ENCODE measurements at regions not wholly inside any gene's neighbourhood (a gene's known extent, or its start where the extent isn't known, plus 50 kb on each side); places are given as distances from the start of the nearest gene placed in this dataset.
"Not testable (repeated sequence)": the region's sequence is repeated elsewhere in the genome, so short reads cannot be mapped to it uniquely, and the experiment has no call there.

DNA sequence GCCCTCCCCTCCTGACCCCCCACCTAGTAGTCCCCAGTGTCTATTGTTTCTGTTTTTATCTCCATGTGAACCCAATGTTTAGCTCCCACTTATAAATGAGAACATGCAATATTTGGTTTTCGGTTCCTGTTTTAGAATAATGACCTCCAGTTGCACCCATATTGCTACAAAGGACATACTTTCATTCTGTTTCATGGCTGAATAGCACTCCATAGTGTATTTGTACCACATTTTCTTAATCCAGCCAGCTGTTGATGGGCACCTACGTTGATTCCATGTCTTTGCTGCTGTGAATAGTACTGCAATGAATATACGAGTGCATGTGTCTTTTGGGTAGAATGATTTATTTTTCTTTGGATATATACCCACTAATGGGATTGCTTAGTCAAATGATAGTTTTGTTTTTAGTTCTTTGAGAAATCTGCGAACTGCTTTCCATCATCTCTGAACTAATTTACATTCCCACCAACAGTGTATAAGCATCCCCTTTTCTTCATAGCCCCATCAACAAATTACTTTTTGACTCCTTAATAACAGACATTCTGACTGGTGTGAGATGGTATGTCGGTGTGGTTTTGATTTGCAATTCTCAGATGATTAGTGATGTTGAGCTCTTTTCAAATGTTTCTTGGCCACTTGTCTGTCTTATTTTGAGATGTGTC lies 128.4 kb upstream of the PHYHIPL start:
- no peak for DNase-seq (ENCODE audit: low read depth)
- H3K4me3 ChIP-seq (replicated peaks; ENCODE audit: low read depth, low read length), result no peak overlapping the region
- TF ChIP-seq, protein P1, sequence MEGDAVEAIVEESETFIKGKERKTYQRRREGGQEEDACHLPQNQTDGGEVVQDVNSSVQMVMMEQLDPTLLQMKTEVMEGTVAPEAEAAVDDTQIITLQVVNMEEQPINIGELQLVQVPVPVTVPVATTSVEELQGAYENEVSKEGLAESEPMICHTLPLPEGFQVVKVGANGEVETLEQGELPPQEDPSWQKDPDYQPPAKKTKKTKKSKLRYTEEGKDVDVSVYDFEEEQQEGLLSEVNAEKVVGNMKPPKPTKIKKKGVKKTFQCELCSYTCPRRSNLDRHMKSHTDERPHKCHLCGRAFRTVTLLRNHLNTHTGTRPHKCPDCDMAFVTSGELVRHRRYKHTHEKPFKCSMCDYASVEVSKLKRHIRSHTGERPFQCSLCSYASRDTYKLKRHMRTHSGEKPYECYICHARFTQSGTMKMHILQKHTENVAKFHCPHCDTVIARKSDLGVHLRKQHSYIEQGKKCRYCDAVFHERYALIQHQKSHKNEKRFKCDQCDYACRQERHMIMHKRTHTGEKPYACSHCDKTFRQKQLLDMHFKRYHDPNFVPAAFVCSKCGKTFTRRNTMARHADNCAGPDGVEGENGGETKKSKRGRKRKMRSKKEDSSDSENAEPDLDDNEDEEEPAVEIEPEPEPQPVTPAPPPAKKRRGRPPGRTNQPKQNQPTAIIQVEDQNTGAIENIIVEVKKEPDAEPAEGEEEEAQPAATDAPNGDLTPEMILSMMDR (IDR thresholded peaks at IDR 0.05; ENCODE audit: low read length, missing control alignments), result no peak

DNA sequence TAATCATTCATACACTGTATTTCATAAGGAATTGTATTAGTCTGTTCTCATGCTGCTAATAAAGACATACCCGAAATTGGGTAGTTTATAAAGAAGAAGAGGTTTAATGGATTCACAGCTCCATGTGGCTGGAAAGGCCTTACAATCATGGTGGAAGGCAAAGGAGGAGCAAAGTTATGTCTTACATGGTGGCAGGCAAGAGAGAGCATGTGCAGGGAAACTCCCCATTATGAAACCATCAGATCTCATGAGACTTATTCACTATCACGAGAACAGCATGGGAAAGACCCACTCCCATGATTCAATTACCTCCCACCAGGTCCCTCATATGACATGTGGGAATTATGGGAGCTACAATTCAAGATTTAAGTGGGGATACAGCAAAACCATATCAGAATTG lies 122.9 kb upstream of the PHYHIPL start:
- not testable (repeated sequence) for DNase-seq (ENCODE audit: low read depth)

DNA sequence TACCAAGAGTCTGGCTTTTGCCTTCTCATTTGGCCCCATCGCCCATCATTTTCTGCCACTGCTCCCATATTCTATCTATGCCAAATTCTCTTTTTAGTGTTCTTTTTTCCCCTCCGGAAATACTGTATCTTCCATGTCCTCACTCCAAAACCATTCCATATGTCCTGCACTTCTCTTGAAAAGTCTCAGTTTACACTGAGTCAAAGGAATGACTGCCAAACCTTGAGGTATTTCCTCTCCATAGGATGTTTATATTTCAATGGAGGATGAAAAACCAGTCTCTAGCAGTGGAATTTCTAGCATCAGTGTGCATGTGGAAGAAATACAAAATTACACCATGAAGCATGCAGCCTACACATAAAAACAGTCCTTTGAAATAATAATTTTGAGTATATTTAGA lies 121.4 kb upstream of the PHYHIPL start:
- H3K4me3 ChIP-seq (replicated peaks; ENCODE audit: low read depth, low read length), result no peak overlapping the region
- TF ChIP-seq, protein P1 (IDR thresholded peaks at IDR 0.05; ENCODE audit: low read length, missing control alignments), result no peak
- no peak for DNase-seq (ENCODE audit: low read depth)

More for the DNA sequence above, 122.9 kb upstream of the PHYHIPL start:
- not testable (repeated sequence) for H3K4me3 ChIP-seq (replicated peaks; ENCODE audit: low read depth, low read length)

DNA sequence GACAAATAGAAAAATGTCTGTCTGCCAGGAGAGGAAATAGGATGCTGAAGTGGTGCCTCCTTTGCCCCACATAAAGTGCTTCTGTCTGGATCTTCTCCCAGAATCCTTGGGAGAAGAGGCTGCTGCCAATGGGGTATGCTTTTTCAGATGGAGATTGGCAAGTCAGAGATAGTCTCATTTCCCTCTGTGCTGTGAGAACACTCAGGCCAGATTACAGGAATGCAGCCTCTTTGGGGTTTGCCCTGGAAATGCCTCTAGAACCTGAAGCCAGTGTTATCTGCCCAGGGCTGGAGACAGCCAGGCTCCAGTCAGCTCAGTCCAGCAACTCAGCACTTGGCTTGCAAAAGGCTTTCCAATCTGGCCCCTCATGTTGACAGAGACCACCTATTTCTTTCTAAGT lies 119.1 kb upstream of the PHYHIPL start:
- DNase-seq (ENCODE audit: low read depth), result no peak
- H3K4me3 ChIP-seq (replicated peaks; ENCODE audit: low read depth, low read length), result no peak overlapping the region
- TF ChIP-seq, protein P1 (IDR thresholded peaks at IDR 0.05; ENCODE audit: low read length, missing control alignments), result no peak

DNA sequence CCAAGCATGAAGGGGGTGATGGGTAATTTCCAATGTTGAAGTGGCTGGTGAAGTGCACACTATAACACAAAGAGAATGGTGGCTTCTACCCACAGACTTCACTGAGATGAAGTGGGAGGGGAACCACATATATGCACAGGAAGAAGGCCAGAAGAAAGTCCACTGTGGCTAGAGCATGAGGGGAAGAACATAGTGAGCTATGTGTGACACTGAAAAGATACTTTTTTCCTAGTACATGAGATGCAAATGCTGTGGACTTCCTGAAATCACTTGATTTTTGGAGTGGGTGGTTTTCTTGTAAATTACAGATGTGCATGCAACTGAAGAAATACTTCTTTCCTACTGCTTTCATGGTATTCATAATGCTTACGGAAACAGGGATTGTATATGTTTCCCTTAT lies 115.6 kb upstream of the PHYHIPL start:
- DNase-seq (ENCODE audit: low read depth), result no peak
- no peak overlapping the region for H3K4me3 ChIP-seq (replicated peaks; ENCODE audit: low read depth, low read length)
- TF ChIP-seq, protein P1 (IDR thresholded peaks at IDR 0.05; ENCODE audit: low read length, missing control alignments), result no peak

DNA sequence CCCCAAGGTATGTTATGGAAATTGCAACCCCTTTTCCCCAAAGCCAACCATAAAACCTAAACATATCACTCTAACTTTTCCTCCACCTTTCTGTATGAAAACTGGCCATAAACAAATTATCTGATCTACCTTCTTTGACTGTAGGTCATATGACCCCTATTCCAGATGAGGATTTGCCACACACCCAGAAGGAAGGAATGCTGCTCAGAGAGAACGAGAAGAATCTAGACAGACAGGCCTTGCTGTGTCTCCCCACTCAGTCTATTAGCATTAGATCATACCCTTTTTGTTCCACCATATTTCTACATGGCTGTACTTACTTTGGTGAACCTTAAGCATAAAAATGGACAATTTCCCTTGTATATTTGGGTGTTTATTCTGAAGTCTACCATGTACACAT lies 113.0 kb upstream of the PHYHIPL start:
- TF ChIP-seq, protein P1 (IDR thresholded peaks at IDR 0.05; ENCODE audit: low read length, missing control alignments), result no peak
- H3K4me3 ChIP-seq (replicated peaks; ENCODE audit: low read depth, low read length), result no peak overlapping the region
- DNase-seq (ENCODE audit: low read depth), result no peak

DNA sequence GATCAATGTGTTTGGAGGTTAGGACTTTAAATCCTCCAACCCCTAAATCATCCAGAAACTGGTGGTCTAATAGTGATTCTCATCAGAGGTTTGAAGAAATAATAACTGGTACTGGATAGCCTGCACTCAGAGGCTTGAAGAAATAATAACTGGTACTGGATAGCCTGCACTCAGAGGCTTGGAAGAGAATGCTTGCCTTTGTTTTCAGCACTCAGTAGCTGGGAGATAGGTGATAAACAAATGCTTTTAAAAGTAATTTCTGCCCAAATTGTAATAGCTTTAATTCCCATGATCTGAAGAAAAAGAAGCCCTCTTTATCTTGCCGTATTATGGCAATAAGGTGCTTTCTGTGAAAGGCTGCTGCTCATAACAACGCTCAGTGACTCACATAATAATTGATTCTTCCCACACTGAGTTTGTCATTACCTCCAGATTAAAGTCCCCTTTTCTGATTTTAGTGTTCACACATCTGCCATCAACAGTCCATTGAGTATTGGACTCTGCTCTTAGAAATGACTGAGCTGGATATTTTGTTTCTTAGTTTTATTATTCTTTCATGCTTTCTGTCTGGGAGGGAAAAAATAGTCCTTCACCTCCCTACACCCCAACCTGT lies 112.3 kb upstream of the PHYHIPL start:
- H3K4me3 ChIP-seq (replicated peaks; ENCODE audit: low read depth, low read length), result no peak overlapping the region
- DNase-seq (ENCODE audit: low read depth), result no peak
- TF ChIP-seq, protein P1 (IDR thresholded peaks at IDR 0.05; ENCODE audit: low read length, missing control alignments), result no peak

Data from fibroblast of pulmonary artery (primary cell).